ENCODE measurements at regions not wholly inside any gene's neighbourhood (a gene's known extent, or its start where the extent isn't known, plus 50 kb on each side); places are given as distances from the start of the nearest gene placed in this dataset.
"Not testable (repeated sequence)": the region's sequence is repeated elsewhere in the genome, so short reads cannot be mapped to it uniquely, and the experiment has no call there.

GRCh38 chr2:12434630-12435098, 282.1 kb upstream of the TRIB2 start:
- no peak for DNase-seq

GRCh38 chr2:12435430-12436222, 281.1 kb upstream of the TRIB2 start:
- DNase-seq: peak; percentile 34

GRCh38 chr2:12436483-12436882, 280.3 kb upstream of the TRIB2 start:
- peak; percentile 36 for DNase-seq

- peak; percentile 25 for DNase-seq
These were observed 279.7 kb upstream of the TRIB2 start for GRCh38 chr2:12436935-12437561.

GRCh38 chr2:12440731-12441130, 276.0 kb upstream of the TRIB2 start:
- DNase-seq: no peak

GRCh38 chr2:12441750-12442475, 274.8 kb upstream of the TRIB2 start:
- peak; percentile 63 for DNase-seq

GRCh38 chr2:12442476-12442847, 274.3 kb upstream of the TRIB2 start:
- peak; percentile 43 for DNase-seq

GRCh38 chr2:12448846-12449505, 267.8 kb upstream of the TRIB2 start:
- DNase-seq: peak; percentile 79

GRCh38 chr2:12451726-12452125, 265.0 kb upstream of the TRIB2 start:
- DNase-seq: peak; percentile 90

- peak; percentile 90 for DNase-seq
These were observed 264.6 kb upstream of the TRIB2 start for GRCh38 chr2:12452185-12452584.

- DNase-seq: no peak
These were observed 263.0 kb upstream of the TRIB2 start for GRCh38 chr2:12453731-12454130.

GRCh38 chr2:12455661-12456060, 261.1 kb upstream of the TRIB2 start:
- DNase-seq: peak; percentile 68

GRCh38 chr2:12456293-12457106, 260.2 kb upstream of the TRIB2 start:
- peak; percentile 99 for DNase-seq

GRCh38 chr2:12457831-12458230, 258.9 kb upstream of the TRIB2 start:
- DNase-seq: no peak

- DNase-seq: no peak
These were observed 253.5 kb upstream of the TRIB2 start for GRCh38 chr2:12463189-12463588.

GRCh38 chr2:12465631-12466135, 251.1 kb upstream of the TRIB2 start:
- no peak for DNase-seq

GRCh38 chr2:12467303-12467702, 249.4 kb upstream of the TRIB2 start:
- no peak for DNase-seq

- DNase-seq: no peak
These were observed 247.6 kb upstream of the TRIB2 start for GRCh38 chr2:12469141-12469561.

- DNase-seq: not testable (repeated sequence)
These were observed 244.5 kb upstream of the TRIB2 start for GRCh38 chr2:12472265-12472664.

GRCh38 chr2:12478151-12479064, 238.3 kb upstream of the TRIB2 start:
- DNase-seq: no peak

- DNase-seq: peak; percentile 75
These were observed 237.6 kb upstream of the TRIB2 start for GRCh38 chr2:12479065-12479601.
